Osteoblast (primary cell): ENCODE measurements at regions not wholly inside any gene's neighbourhood (a gene's known extent, or its start where the extent isn't known, plus 50 kb on each side); places are given as distances from the start of the nearest gene placed in this dataset.

Source experiments
- DNase-seq: peaks from one replicate; pipeline ENCODE4 v3.0.0; 2011; ENCODE audit warnings: low spot score, mixed read lengths; ENCODE audit not compliant: insufficient read length; ENCODE audit errors: missing footprints
- H2AFZ ChIP-seq: 2 replicates; pipeline ENCODE4 v1.6.0; 2011; ENCODE audit warnings: mild to moderate bottlenecking, low read length
- H3K27ac ChIP-seq: 2 replicates; pipeline ENCODE4 v1.5.1; 2011; ENCODE audit warnings: mild to moderate bottlenecking, low read depth, low read length, moderate library complexity
- H3K27me3 ChIP-seq: 2 replicates; pipeline ENCODE4 v1.6.0; 2012; ENCODE audit warnings: mild to moderate bottlenecking, control low read depth, inconsistent platforms, low read length, moderate library complexity; ENCODE audit not compliant: insufficient read depth
- H3K36me3 ChIP-seq: 2 replicates; pipeline ENCODE4 v1.5.1; 2011; ENCODE audit warnings: mild to moderate bottlenecking, low read length, control low read depth, moderate library complexity; ENCODE audit not compliant: insufficient read depth
- H3K4me1 ChIP-seq: 2 replicates; pipeline ENCODE4 v1.5.1; 2011; ENCODE audit warnings: mild to moderate bottlenecking, low read length, control low read depth, moderate library complexity; ENCODE audit not compliant: insufficient read depth
- H3K4me2 ChIP-seq: 2 replicates; pipeline ENCODE4 v1.6.0; 2011; ENCODE audit warnings: mild to moderate bottlenecking, low read length; ENCODE audit not compliant: insufficient read depth
- H3K4me3 ChIP-seq: fragments of 200-600 bp; sonication (generic); 3 replicates; pipeline ENCODE4 v1.5.1; 2012; ENCODE audit warnings: mild to moderate bottlenecking, low read length, inconsistent platforms; ENCODE audit not compliant: insufficient read depth
- H3K79me2 ChIP-seq: 2 replicates; pipeline ENCODE4 v1.6.0; 2012; ENCODE audit warnings: mild to moderate bottlenecking, low read length, control low read depth, inconsistent platforms; ENCODE audit not compliant: insufficient read depth
- H3K9me3 ChIP-seq: 2 replicates; pipeline ENCODE4 v1.5.1; 2011; ENCODE audit warnings: low read depth, low read length, control low read depth
- H4K20me1 ChIP-seq: 2 replicates; pipeline ENCODE4 v1.6.0; 2012; ENCODE audit warnings: mild to moderate bottlenecking, low read length, control low read depth; ENCODE audit not compliant: insufficient read depth
- TF ChIP-seq, protein P1 (sequence below): IDR thresholded peaks from 2 replicates; pipeline ENCODE4 v1.5.1; 2011; ENCODE audit warnings: mild to moderate bottlenecking, low read depth, low read length, moderate library complexity; ENCODE audit errors: extremely low read depth

DNA sequence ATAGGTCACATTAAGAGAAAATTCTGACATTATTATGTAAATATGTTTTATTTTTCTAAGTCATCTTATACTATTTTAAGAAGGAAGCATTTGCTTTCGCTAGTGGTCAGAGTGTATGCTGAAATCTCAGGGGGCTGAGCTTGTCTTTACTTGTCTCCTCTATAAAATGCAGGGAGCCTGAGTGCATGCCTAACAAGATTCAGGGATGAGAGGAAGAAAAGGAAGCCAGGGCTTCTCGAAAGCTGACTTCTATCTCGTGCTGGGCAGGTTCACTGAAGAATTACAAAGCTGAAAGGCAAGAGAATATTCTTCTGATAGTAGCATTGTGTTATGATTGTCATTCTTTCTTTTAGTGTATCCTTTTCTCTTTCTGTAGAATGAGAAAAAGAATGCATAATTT, 467.4 kb downstream of the SOX11 start:
- TF ChIP-seq, protein P1, sequence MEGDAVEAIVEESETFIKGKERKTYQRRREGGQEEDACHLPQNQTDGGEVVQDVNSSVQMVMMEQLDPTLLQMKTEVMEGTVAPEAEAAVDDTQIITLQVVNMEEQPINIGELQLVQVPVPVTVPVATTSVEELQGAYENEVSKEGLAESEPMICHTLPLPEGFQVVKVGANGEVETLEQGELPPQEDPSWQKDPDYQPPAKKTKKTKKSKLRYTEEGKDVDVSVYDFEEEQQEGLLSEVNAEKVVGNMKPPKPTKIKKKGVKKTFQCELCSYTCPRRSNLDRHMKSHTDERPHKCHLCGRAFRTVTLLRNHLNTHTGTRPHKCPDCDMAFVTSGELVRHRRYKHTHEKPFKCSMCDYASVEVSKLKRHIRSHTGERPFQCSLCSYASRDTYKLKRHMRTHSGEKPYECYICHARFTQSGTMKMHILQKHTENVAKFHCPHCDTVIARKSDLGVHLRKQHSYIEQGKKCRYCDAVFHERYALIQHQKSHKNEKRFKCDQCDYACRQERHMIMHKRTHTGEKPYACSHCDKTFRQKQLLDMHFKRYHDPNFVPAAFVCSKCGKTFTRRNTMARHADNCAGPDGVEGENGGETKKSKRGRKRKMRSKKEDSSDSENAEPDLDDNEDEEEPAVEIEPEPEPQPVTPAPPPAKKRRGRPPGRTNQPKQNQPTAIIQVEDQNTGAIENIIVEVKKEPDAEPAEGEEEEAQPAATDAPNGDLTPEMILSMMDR: no peak
- no peaks in the 10 kb centered on the region for H3K9me3 ChIP-seq
- H2AFZ ChIP-seq: no peak overlapping the region
- no peak overlapping the region for H3K27ac ChIP-seq
- no peaks in the 10 kb centered on the region for H4K20me1 ChIP-seq
- no peaks in the 10 kb centered on the region for H3K27me3 ChIP-seq
- no peak overlapping the region for H3K4me3 ChIP-seq
- DNase-seq: no peak
- no peaks in the 10 kb centered on the region for H3K4me1 ChIP-seq
- H3K79me2 ChIP-seq: no peaks in the 10 kb centered on the region
- no peaks in the 10 kb centered on the region for H3K36me3 ChIP-seq
- no peak overlapping the region for H3K4me2 ChIP-seq

GRCh38 chr2:6163932-6164331, 471.7 kb downstream of the SOX11 start:
- Histone ChIP-seq H3K79me2 (no peaks in the 10 kb centered on the region), H3K27ac (no peak overlapping the region), H3K27me3 (no peaks in the 10 kb centered on the region), H3K4me3 (no peak overlapping the region), H3K36me3 (no peaks in the 10 kb centered on the region), H3K9me3 (no peaks in the 10 kb centered on the region), H3K4me2 (no peak overlapping the region), H2AFZ (no peak overlapping the region), H3K4me1 (no peaks in the 10 kb centered on the region), H4K20me1 (no peaks in the 10 kb centered on the region)
- no peak for DNase-seq
- TF ChIP-seq, protein P1: no peak

DNA sequence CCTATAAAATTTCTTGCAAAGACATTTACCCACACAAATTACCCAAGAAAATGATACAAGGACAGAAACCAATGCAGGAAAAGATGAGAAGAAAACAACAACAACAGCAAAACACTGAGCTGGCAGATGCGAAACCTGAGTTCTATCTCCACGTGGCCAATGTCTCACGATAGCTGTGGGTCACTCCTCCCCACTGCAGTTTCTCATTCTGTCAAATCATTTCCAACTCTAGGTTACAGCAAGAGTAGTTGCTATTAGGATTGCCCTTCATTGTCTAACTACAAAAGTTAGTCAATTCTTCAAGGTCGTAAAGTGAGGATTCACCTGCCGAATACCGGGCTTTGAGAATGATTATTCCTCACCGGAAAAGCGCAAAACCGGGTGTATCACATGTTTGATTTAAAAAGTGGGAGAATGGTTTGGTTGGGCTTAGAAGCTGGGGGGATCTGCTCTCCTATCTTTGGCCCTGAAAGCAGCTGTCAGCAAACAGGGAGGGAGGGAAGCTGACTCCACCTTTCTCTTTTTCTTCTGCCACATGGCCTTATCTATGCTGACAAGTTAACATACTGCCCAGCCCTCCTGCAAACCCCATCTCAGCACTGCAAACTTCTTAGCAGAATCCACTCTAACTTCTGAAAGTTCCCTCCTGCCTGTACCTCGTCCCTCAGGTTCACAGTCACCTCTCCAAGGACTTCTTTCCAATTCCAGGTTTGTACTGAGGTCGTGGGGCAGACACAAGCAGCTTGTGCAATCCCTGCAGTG, 473.0 kb downstream of the SOX11 start:
- TF ChIP-seq, protein P1: no peak
- H3K27me3 ChIP-seq: no peaks in the 10 kb centered on the region
- DNase-seq: no peak
- no peak overlapping the region for H3K27ac ChIP-seq
- no peak overlapping the region for H2AFZ ChIP-seq
- no peaks in the 10 kb centered on the region for H4K20me1 ChIP-seq
- no peaks in the 10 kb centered on the region for H3K79me2 ChIP-seq
- no peaks in the 10 kb centered on the region for H3K36me3 ChIP-seq
- no peaks in the 10 kb centered on the region for H3K4me1 ChIP-seq
- peaks cover under 1% of the 10 kb centered on the region for H3K9me3 ChIP-seq
- no peak overlapping the region for H3K4me3 ChIP-seq
- no peak overlapping the region for H3K4me2 ChIP-seq

DNA sequence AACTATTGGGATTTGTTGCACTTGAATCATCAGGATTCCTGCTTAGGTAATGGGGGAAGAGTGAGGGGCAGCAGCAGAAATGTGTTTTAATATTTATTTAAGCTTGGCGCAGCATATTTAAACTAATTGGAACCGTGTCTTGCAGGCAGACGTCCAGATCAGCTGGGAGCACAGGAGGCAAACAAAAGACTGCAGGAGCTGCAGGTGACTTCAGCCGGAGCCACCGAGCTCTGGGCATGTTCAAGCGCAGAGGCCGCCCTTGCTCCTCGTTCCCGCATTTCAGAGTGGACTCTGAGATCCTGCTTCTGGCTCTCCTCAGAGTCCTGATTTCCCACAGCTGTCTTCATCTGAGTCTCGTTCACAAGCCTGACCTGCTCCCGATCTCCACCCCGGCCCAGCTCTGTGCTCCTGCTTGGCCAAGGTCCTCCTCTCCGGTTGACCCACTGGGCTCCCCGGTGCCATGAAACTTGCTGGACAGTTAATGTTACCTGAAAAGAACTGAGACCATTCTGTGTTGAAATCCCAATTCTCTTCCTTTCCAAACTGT, 475.5 kb downstream of the SOX11 start:
- TF ChIP-seq, protein P1: no peak
- Histone ChIP-seq H2AFZ (no peak overlapping the region), H3K9me3 (peaks cover 2% of the 10 kb centered on the region), H3K4me3 (no peak overlapping the region), H3K79me2 (no peaks in the 10 kb centered on the region), H3K27ac (no peak overlapping the region), H4K20me1 (no peaks in the 10 kb centered on the region), H3K4me2 (no peak overlapping the region), H3K27me3 (no peaks in the 10 kb centered on the region), H3K36me3 (no peaks in the 10 kb centered on the region), H3K4me1 (no peaks in the 10 kb centered on the region)
- no peak for DNase-seq
